ENCODE measurements at regions not wholly inside any gene's neighbourhood (a gene's known extent, or its start where the extent isn't known, plus 50 kb on each side); places are given as distances from the start of the nearest gene placed in this dataset.

DNA sequence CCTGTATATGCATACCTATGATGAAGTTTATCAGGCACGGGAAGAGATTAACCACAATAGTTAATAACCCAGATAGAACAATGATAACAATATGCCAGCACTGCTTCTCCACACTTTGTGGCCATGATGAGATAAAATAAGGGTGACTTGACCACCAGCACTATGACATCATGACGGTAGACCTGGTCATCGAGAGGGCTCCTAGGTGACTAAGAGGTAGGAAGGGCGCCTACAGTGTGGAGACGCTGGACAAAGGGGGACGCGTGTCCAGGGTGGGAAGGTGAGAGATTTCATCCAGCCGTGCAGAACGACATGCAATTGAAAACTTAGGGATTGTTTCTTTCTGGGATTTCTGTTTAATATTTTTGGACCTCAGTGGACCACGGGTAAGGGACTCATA lies 221.8 kb upstream of the RTL1 start:
- TF ChIP-seq, protein P1, sequence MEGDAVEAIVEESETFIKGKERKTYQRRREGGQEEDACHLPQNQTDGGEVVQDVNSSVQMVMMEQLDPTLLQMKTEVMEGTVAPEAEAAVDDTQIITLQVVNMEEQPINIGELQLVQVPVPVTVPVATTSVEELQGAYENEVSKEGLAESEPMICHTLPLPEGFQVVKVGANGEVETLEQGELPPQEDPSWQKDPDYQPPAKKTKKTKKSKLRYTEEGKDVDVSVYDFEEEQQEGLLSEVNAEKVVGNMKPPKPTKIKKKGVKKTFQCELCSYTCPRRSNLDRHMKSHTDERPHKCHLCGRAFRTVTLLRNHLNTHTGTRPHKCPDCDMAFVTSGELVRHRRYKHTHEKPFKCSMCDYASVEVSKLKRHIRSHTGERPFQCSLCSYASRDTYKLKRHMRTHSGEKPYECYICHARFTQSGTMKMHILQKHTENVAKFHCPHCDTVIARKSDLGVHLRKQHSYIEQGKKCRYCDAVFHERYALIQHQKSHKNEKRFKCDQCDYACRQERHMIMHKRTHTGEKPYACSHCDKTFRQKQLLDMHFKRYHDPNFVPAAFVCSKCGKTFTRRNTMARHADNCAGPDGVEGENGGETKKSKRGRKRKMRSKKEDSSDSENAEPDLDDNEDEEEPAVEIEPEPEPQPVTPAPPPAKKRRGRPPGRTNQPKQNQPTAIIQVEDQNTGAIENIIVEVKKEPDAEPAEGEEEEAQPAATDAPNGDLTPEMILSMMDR (IDR thresholded peaks at IDR 0.05; ENCODE audit: low read depth, low read length): no peak

DNA sequence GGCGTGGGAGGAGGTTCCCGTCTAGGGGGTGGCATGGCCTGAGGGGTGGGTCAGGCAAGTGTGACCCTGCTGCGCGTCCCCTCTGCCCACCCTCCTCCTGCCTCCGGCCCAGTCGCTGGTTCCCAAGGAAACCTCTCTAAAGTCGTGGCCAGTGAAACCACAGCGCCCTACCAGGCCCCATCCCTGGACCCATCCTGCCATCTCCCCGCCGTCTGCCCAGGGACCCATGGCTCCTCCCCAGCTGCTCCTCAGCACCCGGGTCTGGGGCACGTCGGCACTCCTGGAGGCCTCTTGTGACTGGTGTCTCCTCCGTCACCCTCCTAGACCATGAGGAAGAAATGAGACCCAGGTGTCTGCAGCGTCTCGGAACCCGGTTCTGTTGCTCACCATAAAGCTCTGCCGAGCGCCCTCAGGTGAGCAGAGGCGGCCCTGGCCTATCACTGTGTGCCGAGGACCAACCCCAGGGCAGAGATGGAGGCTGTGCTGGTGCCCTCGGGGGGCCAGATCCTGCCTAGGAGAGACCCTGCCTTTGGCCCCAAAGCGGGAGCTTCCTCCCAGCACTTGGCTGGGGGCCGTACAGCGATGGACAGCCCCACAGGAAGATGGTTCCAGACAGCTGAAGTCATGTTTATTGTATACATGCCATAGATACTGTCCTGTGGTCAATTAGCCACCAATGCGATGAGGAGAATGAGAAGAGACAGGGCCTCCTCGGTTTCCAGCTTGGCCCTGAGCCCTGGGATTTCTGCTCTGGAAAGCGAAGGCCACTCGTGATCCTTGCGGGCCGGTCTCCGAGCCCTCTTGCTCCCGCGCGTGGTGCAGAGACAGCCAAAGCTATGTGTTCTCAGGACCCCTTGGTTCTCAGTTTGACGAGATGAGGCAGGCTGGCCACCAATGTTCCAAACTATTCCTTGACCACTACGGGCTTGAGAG lies 222.5 kb upstream of the RTL1 start:
- H3K4me3 ChIP-seq (ENCODE audit: low read depth, low read length): no peak overlapping the region
- TF ChIP-seq, protein P1 (IDR thresholded peaks at IDR 0.05; ENCODE audit: low read depth, low read length): no peak

More for the DNA sequence above, 221.8 kb upstream of the RTL1 start:
- no peak overlapping the region for H3K4me3 ChIP-seq (ENCODE audit: low read depth, low read length)

DNA sequence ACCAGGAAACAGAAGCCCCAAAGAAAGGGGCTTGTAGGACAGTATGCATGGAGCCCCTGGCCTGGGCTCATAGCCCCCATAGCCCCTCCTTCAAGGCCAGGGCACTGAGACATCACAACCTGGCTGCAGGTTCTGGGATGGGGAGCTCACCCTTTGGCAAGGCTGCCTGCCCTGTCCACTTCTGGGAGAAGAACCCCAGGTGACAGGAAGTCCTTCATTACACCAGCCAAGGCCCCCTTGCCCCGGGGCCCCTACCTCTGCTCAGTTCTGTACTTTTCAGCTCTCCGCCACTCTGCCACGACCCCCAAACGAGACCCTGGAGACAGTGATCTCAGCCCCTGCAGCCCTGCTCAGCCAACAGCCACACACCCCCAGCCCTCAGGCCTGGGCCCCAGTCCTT lies 223.2 kb upstream of the RTL1 start:
- TF ChIP-seq, protein P1 (IDR thresholded peaks at IDR 0.05; ENCODE audit: low read depth, low read length): no peak
- no peak overlapping the region for H3K4me3 ChIP-seq (ENCODE audit: low read depth, low read length)

DNA sequence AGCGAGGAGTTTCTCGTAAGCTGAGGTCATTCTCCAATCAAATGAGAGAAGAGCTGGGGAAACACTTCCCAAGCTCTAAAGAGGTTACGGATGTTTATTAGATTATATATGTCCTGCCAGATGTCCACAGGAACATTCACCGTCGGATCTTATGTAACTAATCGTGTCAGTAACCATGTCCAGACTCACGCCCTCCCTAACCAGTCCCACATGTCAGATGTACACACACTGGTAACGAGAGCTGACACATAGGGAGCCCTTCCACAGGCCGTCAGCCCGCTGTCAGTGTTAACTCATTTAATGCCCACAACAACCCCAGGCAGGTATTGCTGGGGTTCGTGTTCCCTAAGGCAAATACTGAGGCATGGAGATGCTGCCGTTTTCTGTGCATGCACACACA lies 223.7 kb upstream of the RTL1 start:
- TF ChIP-seq, protein P1 (IDR thresholded peaks at IDR 0.05; ENCODE audit: low read depth, low read length): no peak
- no peak overlapping the region for H3K4me3 ChIP-seq (ENCODE audit: low read depth, low read length)

DNA sequence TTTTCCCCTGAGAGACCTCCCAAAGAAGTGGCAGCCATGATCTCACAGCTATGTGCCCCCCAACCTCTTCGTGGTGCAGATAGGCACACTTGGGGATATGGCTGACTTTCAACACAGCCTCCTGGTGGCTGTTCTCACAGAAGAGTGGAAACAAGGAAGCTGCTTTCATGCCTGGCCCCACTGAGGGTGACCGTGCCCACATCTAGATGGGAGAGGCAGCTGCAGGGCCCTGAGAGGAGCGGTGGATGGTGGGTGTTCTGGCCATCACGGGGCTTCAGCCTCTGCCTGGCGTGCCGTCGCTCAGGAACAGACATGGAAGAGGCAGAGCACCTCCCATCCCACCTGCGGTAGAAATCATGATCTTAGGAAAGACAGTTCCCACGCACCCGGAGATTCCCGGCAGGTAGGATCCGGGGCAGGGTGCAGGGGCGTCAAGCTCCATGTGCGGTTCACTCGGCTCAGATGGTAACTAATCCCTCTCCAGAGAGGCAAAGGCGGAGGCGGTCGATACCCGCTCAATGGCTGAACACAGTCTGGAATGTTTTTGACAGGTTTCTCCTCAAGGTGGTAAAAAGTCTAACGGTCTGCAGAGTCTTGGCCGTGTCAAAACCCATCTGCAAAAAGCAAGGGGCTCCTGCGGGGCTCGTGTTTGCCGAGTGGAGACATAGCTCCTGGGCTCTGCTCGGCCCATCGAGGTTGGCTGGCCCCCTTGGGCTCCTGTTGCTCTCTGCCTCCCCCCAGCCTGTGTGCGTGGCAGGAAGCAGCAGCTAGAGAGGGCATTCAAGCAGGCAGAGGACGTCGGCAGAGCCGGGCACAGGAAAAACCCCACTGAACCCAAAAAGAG lies 225.2 kb upstream of the RTL1 start:
- TF ChIP-seq, protein P1 (IDR thresholded peaks at IDR 0.05; ENCODE audit: low read depth, low read length): no peak
- no peak overlapping the region for H3K4me3 ChIP-seq (ENCODE audit: low read depth, low read length)

DNA sequence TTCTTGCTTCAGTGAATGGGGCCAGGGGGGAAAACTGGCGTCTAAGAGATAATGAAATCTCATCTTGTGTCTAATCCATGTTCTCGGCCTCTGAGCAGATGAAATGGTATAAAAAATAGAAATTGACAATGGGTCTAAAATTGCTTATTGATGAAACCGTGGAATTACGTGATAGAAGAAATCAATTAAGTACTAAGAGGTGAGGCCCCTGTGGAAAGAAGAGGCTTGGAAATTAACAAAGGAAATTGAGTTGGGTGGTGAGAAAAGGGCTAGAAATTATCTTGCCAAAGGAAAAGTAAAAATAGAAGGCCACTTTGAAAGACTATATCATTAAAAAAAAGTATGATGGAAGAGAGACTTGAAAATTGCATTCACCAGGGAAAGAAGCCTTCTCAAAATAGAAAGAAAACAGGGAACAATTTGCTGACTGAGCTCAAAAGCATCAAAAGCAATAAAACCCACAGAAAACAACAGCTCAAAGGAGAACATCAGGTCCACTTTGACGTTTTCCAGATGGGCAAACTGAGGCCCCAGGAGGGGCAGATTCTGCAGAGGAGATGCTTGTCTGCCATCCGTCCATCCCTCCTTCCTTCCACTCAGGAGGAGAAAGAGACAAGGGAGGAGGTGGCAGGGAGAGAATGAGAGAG lies 226.1 kb upstream of the RTL1 start:
- H3K4me3 ChIP-seq (ENCODE audit: low read depth, low read length): no peak overlapping the region
- TF ChIP-seq, protein P1 (IDR thresholded peaks at IDR 0.05; ENCODE audit: low read depth, low read length): no peak
